Rectal smooth muscle tissue (tissue), 1 donor: ENCODE measurements at regions not wholly inside any gene's neighbourhood (a gene's known extent, or its start where the extent isn't known, plus 50 kb on each side); places are given as distances from the start of the nearest gene placed in this dataset.

ENCODE experiments used
- H3K27ac ChIP-seq: one replicate; pipeline ENCODE4 v1.7.0; 2013; ENCODE audit warnings: low read depth, low read length, inconsistent platforms
- H3K27me3 ChIP-seq: one replicate; pipeline ENCODE4 v1.7.0; 2013; ENCODE audit warnings: low read length; ENCODE audit not compliant: control insufficient read depth, insufficient read depth
- H3K36me3 ChIP-seq: one replicate; pipeline ENCODE4 v1.7.0; 2013; ENCODE audit warnings: low read length; ENCODE audit not compliant: control insufficient read depth, insufficient read depth
- H3K4me1 ChIP-seq: one replicate; pipeline ENCODE4 v1.7.0; 2013; ENCODE audit warnings: low read length; ENCODE audit not compliant: control insufficient read depth, insufficient read depth
- H3K4me3 ChIP-seq: one replicate; pipeline ENCODE4 v1.7.0; 2013; ENCODE audit warnings: low read length
- H3K9ac ChIP-seq: one replicate; pipeline ENCODE4 v1.7.0; 2013; ENCODE audit warnings: low read length

DNA sequence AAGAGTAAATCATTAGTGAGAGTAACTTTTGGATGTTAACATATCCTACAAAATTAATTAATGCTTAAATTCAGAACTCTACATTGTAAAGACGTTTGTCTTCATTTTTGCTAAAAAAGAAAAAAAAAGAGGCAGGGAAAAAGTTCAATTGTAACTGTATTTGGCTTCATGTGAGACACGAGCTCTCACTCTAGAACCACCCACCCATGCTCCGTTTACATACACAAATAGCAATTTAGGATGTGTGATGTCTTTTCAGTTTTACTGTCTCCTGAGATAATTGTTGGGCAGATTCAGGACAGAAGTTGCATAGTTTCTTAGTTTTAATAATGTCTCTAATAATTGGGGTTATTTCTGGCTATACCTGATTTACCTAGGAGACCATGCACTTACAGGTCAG, 248.6 kb downstream of the AASDHPPT start:
- H3K27me3 ChIP-seq: no peaks in the 10 kb centered on the region
- no peaks in the 10 kb centered on the region for H3K4me1 ChIP-seq
- H3K9ac ChIP-seq: no peak overlapping the region
- H3K4me3 ChIP-seq: no peak overlapping the region
- H3K27ac ChIP-seq: no peak overlapping the region
- no peaks in the 10 kb centered on the region for H3K36me3 ChIP-seq

DNA sequence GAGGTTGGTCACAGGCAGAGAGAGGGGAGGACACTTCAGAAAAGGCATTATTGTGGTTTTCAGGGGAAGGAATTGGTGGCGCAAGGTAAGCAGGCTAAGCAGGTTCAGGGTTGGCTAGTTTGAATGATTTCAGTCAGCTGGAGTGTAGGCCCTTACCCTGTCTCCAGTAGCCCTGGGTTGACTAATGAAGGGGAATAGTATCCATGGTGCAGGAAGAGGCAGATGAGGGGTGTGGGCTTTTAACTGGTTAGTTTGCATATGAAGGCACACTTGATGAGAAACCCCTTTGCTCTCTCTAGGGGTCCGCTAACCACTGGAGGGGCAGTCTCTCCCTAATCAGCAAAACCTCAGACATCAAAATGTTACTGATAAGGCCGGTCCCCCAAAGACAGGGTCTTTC, 249.7 kb downstream of the AASDHPPT start:
- no peak overlapping the region for H3K4me3 ChIP-seq
- H3K27ac ChIP-seq: no peak overlapping the region
- no peaks in the 10 kb centered on the region for H3K36me3 ChIP-seq
- H3K27me3 ChIP-seq: no peaks in the 10 kb centered on the region
- no peak overlapping the region for H3K9ac ChIP-seq
- no peaks in the 10 kb centered on the region for H3K4me1 ChIP-seq

DNA sequence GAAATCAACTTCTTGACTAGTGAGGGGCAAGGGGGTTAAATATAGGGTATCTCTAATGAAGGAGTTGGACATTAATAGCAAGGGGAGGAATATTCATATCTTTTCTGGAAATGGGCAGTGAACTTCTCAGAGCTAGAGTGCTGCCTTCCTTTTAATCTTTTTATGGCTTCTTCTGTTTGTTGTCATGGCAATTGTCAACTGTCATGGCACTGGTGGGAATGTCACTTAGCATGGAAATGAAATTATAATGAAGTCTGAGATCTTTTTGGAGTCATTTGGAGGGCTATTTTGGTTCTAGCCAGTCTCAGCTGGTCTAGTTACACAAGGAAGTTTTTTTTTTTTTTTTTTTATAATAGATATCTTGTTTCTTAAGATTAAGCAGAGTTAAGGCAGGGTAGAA, 250.2 kb downstream of the AASDHPPT start:
- Histone ChIP-seq H3K4me3 (no peak overlapping the region), H3K9ac (no peak overlapping the region)

DNA sequence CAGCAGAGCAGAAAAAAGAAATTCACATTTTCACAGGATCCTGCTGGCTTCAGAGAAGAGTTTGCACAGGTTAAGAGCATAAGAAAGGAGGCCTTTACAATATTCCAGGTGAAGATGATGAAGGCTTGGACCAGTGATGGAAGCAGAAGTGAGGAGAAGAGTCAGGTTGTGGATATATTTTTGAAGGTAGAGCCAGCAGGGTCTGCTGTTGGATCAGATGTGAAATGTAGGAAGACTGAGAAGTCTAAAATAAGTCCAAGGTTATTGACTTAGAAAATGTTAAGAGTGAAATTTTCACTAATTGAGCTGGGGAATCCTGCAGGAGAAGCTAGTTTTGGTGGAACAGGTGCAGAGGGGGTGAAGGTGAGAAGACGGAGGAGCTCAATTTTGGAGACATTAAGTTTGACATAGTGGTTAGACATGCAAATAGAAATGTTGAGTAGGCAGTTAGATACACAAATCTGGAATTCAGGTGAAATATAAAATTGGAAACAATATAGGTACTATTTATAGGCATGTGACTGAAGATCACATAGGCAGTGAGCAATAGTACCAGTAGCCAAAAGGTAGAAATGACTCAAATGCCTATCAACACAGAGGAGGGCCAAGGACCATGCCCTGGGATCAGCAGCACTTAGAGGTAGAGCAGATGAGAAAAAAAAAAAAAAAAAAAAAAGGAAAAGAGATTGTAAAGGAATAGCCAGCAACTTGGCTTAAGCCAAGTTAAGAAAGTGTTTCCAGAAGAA, 252.0 kb downstream of the AASDHPPT start:
- H3K27me3 ChIP-seq: no peaks in the 10 kb centered on the region
- H3K9ac ChIP-seq: no peak overlapping the region
- H3K36me3 ChIP-seq: no peaks in the 10 kb centered on the region
- H3K4me3 ChIP-seq: no peak overlapping the region
- H3K27ac ChIP-seq: no peak overlapping the region
- no peaks in the 10 kb centered on the region for H3K4me1 ChIP-seq

More for the DNA sequence above, 250.2 kb downstream of the AASDHPPT start:
- Histone ChIP-seq H3K27ac (no peak overlapping the region), H3K36me3 (no peaks in the 10 kb centered on the region), H3K4me1 (no peaks in the 10 kb centered on the region), H3K27me3 (no peaks in the 10 kb centered on the region)

- Histone ChIP-seq H3K4me1 (no peaks in the 10 kb centered on the region), H3K36me3 (no peaks in the 10 kb centered on the region), H3K9ac (no peak overlapping the region), H3K4me3 (no peak overlapping the region), H3K27me3 (no peaks in the 10 kb centered on the region), H3K27ac (no peak overlapping the region)
These were observed 253.7 kb downstream of the AASDHPPT start for GRCh38 chr11:106331176-106331575.

DNA sequence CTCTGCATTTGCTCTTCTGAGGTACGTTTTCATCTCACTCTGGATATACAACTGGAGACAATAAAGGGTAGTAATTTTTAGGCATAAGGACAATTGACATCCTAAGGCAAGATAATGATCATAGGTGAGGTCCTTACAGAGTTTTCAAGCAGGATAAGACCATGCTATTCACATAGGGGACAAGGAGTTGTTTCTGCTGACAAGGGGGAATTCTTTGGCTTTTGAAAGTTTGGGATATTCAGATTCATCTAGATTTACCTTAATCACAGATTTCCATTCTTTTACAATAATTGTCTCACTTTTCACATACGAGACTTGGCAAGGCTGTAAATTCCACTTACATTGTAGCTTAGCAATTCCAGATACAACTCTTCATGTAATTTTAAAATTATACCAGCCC, 256.2 kb downstream of the AASDHPPT start:
- Histone ChIP-seq H3K4me1 (no peaks in the 10 kb centered on the region), H3K27ac (no peak overlapping the region), H3K9ac (no peak overlapping the region), H3K4me3 (no peak overlapping the region), H3K36me3 (no peaks in the 10 kb centered on the region), H3K27me3 (no peaks in the 10 kb centered on the region)

DNA sequence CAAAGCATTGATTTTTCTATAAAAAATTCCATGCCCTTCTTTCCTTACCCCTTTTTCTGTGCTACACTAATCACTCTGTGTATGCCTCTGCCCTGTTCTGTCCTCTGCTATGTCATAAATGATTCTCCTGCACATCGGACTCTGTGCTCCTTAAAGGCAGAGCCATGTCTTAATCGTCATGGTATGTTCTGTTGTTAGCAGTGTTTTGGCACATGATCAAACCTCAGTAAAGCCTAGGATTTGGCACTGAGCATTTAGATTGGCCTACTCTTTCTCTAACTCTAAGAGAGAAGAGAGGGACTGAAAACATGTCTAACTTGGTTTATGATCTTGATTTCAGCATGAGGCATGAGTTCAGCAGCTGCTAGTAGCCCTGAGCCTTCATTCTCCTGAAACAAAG, 266.9 kb downstream of the AASDHPPT start:
- no peaks in the 10 kb centered on the region for H3K36me3 ChIP-seq
- no peak overlapping the region for H3K27ac ChIP-seq
- H3K9ac ChIP-seq: no peak overlapping the region
- H3K27me3 ChIP-seq: no peaks in the 10 kb centered on the region
- H3K4me1 ChIP-seq: no peaks in the 10 kb centered on the region
- H3K4me3 ChIP-seq: no peak overlapping the region

DNA sequence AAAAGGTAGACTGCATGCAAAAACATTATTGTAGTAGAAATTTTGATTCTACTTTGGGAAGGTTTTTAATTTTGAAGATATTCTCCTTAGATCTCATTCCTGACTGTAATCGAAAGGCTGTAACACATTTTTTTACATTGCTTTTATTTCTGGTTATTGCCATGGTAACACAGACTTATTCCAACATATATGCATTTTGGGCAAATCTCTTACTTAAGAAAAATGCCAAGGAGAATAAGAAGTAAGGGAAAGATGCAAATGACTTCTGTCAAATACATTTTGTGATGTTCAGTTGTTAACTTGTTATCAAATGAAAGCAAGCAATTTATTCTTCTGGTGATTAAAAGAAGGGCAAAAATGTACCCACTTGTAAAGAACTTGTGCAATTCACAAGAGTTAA, 267.5 kb downstream of the AASDHPPT start:
- no peaks in the 10 kb centered on the region for H3K36me3 ChIP-seq
- no peaks in the 10 kb centered on the region for H3K4me1 ChIP-seq
- no peaks in the 10 kb centered on the region for H3K27me3 ChIP-seq
- no peak overlapping the region for H3K4me3 ChIP-seq
- H3K9ac ChIP-seq: no peak overlapping the region
- H3K27ac ChIP-seq: no peak overlapping the region

DNA sequence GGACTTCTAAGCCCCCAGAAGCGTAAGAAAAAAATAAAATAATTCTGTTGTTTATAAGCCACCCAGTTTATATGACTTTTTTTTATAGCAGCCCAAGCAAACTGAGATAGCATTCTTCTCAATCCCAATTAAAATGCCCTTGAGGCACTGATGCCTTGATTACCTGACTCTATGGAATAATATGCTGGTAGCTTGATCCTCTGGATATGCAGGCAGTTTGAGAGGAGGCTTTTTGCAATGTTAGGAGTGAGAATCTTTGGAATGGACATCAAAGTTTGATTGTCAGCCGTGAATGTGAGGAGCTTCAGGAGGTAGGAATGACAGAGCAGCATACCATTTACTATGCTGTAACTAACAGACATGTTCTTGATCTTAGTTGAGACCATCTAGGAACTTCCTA, 275.6 kb downstream of the AASDHPPT start:
- H3K4me1 ChIP-seq: no peaks in the 10 kb centered on the region
- H3K27me3 ChIP-seq: no peaks in the 10 kb centered on the region
- H3K9ac ChIP-seq: no peak overlapping the region
- H3K4me3 ChIP-seq: no peak overlapping the region
- H3K27ac ChIP-seq: no peak overlapping the region
- H3K36me3 ChIP-seq: no peaks in the 10 kb centered on the region

DNA sequence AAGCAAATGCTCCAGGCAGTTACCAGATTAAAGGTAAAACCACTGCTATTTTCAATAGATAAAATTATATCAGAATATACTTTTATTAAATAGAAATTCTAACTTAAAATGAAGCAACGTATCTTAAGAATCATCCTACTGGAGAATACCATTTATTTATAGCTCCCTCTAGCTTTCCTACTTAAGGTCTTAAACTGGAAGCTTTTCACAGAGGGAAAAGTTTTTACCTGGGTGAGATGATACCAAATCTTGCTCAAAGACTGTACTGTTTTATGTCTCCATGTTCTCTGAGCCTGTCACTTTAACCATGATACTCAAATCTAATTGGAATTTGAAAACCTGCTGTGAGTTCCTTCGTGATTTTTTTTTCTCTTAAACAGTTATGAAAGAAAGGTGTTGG, 291.8 kb downstream of the AASDHPPT start:
- no peaks in the 10 kb centered on the region for H3K4me1 ChIP-seq
- H3K4me3 ChIP-seq: no peak overlapping the region
- H3K27ac ChIP-seq: no peak overlapping the region
- no peaks in the 10 kb centered on the region for H3K27me3 ChIP-seq
- H3K36me3 ChIP-seq: no peaks in the 10 kb centered on the region
- H3K9ac ChIP-seq: no peak overlapping the region

DNA sequence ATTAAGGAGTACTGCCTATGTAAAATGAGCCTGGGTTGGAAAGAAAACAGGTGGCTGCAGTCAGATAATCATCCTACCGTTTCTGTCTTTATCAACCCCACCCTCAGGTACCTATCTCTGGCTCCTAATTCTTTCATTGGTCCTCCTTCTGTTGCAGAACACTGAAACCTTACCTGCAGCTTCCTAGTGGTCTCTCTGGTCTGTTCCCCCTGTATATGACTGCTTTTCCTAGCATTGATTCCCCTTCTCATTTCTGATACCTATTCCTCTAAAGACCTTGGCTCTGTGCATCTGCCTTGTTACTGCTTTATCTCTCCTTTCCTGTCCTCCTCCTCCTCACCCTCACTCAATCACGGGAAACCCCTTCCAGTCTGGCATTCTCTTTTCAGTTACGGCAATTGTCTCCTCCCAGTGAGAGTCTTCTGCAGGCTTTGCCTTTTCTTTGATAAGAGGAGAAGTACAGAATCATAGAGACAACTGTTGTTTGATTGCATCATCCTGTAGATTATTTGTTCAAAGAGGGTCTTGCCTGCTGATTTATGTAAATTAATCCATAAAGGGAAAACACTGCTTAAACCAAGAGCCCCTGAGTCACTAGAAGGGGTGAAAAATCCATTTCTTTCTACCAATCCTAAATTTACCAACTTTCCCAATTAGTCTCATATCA, 301.2 kb downstream of the AASDHPPT start:
- no peak overlapping the region for H3K27ac ChIP-seq
- no peaks in the 10 kb centered on the region for H3K4me1 ChIP-seq
- H3K9ac ChIP-seq: no peak overlapping the region
- no peaks in the 10 kb centered on the region for H3K27me3 ChIP-seq
- no peaks in the 10 kb centered on the region for H3K36me3 ChIP-seq
- no peak overlapping the region for H3K4me3 ChIP-seq

GRCh38 chr11:106379265-106379664, 301.8 kb downstream of the AASDHPPT start:
- no peak overlapping the region for H3K4me3 ChIP-seq
- no peaks in the 10 kb centered on the region for H3K36me3 ChIP-seq
- no peaks in the 10 kb centered on the region for H3K4me1 ChIP-seq
- H3K27me3 ChIP-seq: no peaks in the 10 kb centered on the region
- no peak overlapping the region for H3K9ac ChIP-seq
- H3K27ac ChIP-seq: no peak overlapping the region

DNA sequence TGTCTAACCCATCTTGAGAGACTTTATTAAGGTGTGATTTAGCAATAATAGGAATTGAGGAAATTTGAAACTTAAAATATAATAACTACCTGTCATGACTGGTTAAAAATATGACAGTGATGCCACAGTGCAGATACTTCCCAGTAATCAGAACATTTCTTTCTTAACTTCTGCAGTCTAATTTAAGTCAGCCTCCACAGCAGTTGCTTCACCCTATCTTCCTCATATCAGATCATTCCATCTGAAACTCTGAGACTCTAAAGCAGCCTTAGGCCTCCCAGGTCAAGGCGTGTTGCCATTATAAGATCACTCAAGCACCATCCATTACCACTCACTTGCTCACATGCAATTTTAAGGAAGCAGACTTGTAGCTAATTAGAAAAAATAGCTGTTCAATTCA, 302.2 kb downstream of the AASDHPPT start:
- H3K4me1 ChIP-seq: no peaks in the 10 kb centered on the region
- H3K27ac ChIP-seq: no peak overlapping the region
- no peaks in the 10 kb centered on the region for H3K27me3 ChIP-seq
- H3K4me3 ChIP-seq: no peak overlapping the region
- H3K9ac ChIP-seq: no peak overlapping the region
- H3K36me3 ChIP-seq: no peaks in the 10 kb centered on the region
